ENCODE measurements at regions not wholly inside any gene's neighbourhood (a gene's known extent, or its start where the extent isn't known, plus 50 kb on each side); places are given as distances from the start of the nearest gene placed in this dataset.

DNA sequence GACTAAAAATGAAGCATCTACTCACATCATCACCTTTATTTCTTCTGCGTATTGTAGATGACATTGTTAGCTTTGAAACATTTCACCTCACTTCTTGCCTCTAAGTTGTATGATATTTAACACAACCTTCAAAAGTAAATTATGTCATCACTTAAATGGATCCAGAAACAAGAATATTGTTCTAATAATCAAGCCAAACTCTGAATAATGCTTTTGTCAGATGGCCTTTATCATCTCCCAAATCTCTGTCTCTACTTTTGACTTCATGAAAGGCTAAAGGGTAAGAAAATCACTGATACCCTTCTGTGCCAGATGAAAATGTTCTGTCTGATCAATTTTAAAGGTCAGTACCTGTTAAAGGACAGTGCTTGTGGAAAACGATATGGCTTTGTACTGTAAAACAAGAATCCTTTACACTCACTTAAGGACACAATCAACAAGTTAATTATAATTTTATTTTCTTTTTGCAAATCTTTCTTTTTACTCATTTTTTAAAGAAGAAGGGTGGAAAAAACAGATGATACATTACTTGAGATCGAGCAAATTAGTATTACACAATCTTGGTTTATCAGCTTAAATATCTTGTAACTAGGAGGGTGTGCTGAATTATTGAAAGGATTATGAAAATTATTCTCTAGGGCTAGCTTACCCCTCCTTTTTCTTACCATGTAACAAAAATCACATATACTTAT is 309.4 kb upstream of the IGFBP3 start:
- FAIRE-seq = peak; percentile 26
- no peaks in the 10 kb centered on the region for H3K9me3 Mint-ChIP-seq (ENCODE audit: unreplicated experiment)
- H3K36me3 Mint-ChIP-seq (ENCODE audit: low read depth, unreplicated experiment) = no peaks in the 10 kb centered on the region
- Histone ChIP-seq H3K27me3 (ENCODE audit: insufficient read depth, low read length) (no peaks in the 10 kb centered on the region), H3K36me3 (ENCODE audit: insufficient read depth, low read length) (no peaks in the 10 kb centered on the region), H3K79me2 (ENCODE audit: insufficient read depth, low read length) (no peaks in the 10 kb centered on the region), H3K4me3 (ENCODE audit: insufficient read depth, low read depth, low read length) (no peak overlapping the region), H4K20me1 (ENCODE audit: insufficient read depth, low read length) (no peaks in the 10 kb centered on the region), H3K27ac (ENCODE audit: low read depth, low read length) (peak overlapping the region; percentile 76), H3K9me3 (ENCODE audit: insufficient read depth, low read depth, low read length) (no peaks in the 10 kb centered on the region), H2AFZ (ENCODE audit: low read depth, low read length) (no peak overlapping the region), H3K4me1 (ENCODE audit: insufficient read depth, low read length) (peaks cover 13% of the 10 kb centered on the region), H3K4me2 (ENCODE audit: low read length) (peak overlapping the region; percentile 27), H3K9ac (ENCODE audit: low read length) (no peak overlapping the region)
- no peak for DNase-seq (ENCODE audit: low read depth)
- TF ChIP-seq, protein P1, sequence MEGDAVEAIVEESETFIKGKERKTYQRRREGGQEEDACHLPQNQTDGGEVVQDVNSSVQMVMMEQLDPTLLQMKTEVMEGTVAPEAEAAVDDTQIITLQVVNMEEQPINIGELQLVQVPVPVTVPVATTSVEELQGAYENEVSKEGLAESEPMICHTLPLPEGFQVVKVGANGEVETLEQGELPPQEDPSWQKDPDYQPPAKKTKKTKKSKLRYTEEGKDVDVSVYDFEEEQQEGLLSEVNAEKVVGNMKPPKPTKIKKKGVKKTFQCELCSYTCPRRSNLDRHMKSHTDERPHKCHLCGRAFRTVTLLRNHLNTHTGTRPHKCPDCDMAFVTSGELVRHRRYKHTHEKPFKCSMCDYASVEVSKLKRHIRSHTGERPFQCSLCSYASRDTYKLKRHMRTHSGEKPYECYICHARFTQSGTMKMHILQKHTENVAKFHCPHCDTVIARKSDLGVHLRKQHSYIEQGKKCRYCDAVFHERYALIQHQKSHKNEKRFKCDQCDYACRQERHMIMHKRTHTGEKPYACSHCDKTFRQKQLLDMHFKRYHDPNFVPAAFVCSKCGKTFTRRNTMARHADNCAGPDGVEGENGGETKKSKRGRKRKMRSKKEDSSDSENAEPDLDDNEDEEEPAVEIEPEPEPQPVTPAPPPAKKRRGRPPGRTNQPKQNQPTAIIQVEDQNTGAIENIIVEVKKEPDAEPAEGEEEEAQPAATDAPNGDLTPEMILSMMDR (IDR thresholded peaks at IDR 0.05; ENCODE audit: insufficient read depth, low read depth, low read length) = no peak
- TF ChIP-seq EZH2 (IDR thresholded peaks at IDR 0.05; ENCODE audit: insufficient read depth, low read length) = no peak
- H3K4me3 Mint-ChIP-seq (ENCODE audit: unreplicated experiment) = no peak overlapping the region
- H3K4me1 Mint-ChIP-seq (ENCODE audit: low read depth, unreplicated experiment) = peaks cover 36% of the 10 kb centered on the region
- peak overlapping the region; percentile 88 for H3K27ac Mint-ChIP-seq (ENCODE audit: unreplicated experiment)
- no peaks in the 10 kb centered on the region for H3K27me3 Mint-ChIP-seq (ENCODE audit: low read depth, unreplicated experiment)

DNA sequence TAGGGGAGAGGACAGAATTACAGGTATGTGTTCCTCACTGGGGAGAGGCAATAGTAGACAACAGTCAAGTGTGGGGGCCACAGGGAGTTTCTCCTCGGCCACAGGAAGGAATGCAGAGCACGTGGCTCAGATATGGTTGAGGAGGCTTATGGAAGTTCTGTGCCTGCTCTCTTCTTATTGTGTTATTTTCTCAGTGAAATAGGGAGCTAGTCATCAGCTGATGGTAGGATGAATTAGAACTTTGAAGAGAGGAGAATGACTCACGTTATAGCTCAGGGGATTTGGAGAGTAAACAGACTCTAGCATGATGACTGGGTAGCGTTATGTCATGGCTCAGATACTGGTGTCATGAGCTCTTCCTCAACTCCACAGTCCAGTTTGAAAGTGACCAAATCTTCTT is 308.3 kb upstream of the IGFBP3 start:
- Histone ChIP-seq H4K20me1 (ENCODE audit: insufficient read depth, low read length) (no peaks in the 10 kb centered on the region), H3K4me3 (ENCODE audit: insufficient read depth, low read depth, low read length) (no peak overlapping the region), H3K4me1 (ENCODE audit: insufficient read depth, low read length) (peaks cover 13% of the 10 kb centered on the region), H3K9me3 (ENCODE audit: insufficient read depth, low read depth, low read length) (no peaks in the 10 kb centered on the region), H3K79me2 (ENCODE audit: insufficient read depth, low read length) (no peaks in the 10 kb centered on the region), H3K27me3 (ENCODE audit: insufficient read depth, low read length) (no peaks in the 10 kb centered on the region), H3K36me3 (ENCODE audit: insufficient read depth, low read length) (no peaks in the 10 kb centered on the region), H2AFZ (ENCODE audit: low read depth, low read length) (no peak overlapping the region), H3K4me2 (ENCODE audit: low read length) (no peak overlapping the region), H3K27ac (ENCODE audit: low read depth, low read length) (peak overlapping the region; percentile 55), H3K9ac (ENCODE audit: low read length) (no peak overlapping the region)
- Mint-ChIP-seq H3K9me3 (ENCODE audit: unreplicated experiment) (no peaks in the 10 kb centered on the region), H3K27me3 (ENCODE audit: low read depth, unreplicated experiment) (no peaks in the 10 kb centered on the region), H3K4me3 (ENCODE audit: unreplicated experiment) (no peak overlapping the region), H3K27ac (ENCODE audit: unreplicated experiment) (peak overlapping the region; percentile 58), H3K36me3 (ENCODE audit: low read depth, unreplicated experiment) (no peaks in the 10 kb centered on the region), H3K4me1 (ENCODE audit: low read depth, unreplicated experiment) (peaks cover 43% of the 10 kb centered on the region)
- DNase-seq (ENCODE audit: low read depth) (peak; percentile 85), FAIRE-seq (peak; percentile 85)
- TF ChIP-seq, protein P1 (IDR thresholded peaks at IDR 0.05; ENCODE audit: insufficient read depth, low read depth, low read length) = no peak
- no peak for TF ChIP-seq EZH2 (IDR thresholded peaks at IDR 0.05; ENCODE audit: insufficient read depth, low read length)

DNA sequence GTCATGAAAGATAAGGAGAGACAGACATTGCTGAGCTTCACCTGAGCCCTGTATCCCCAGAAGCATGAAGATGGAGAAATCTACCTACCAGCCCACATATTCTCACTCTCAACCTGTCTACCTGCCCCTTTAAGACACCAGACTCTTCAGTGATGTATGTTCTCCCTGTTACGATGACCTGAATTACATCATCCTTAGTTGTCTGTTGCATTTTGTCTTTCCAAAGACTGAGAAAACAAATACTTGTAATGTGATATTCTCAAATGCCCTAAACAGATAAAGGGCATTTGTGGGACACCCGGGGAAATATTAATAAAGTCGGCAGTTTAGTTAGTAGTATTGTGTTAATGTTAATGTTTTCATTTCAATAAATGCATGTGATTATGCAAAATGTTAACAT is 305.8 kb upstream of the IGFBP3 start:
- H3K36me3 ChIP-seq (ENCODE audit: insufficient read depth, low read length) = no peaks in the 10 kb centered on the region
- peaks cover 43% of the 10 kb centered on the region for H3K4me1 Mint-ChIP-seq (ENCODE audit: low read depth, unreplicated experiment)
- no peaks in the 10 kb centered on the region for H3K36me3 Mint-ChIP-seq (ENCODE audit: low read depth, unreplicated experiment)
- no peaks in the 10 kb centered on the region for H3K79me2 ChIP-seq (ENCODE audit: insufficient read depth, low read length)
- no peak overlapping the region for H3K27ac ChIP-seq (ENCODE audit: low read depth, low read length)
- no peak for TF ChIP-seq EZH2 (IDR thresholded peaks at IDR 0.05; ENCODE audit: insufficient read depth, low read length)
- TF ChIP-seq, protein P1 (IDR thresholded peaks at IDR 0.05; ENCODE audit: insufficient read depth, low read depth, low read length) = no peak
- FAIRE-seq = no peak
- no peaks in the 10 kb centered on the region for H3K27me3 ChIP-seq (ENCODE audit: insufficient read depth, low read length)
- no peak overlapping the region for H2AFZ ChIP-seq (ENCODE audit: low read depth, low read length)
- peaks cover 13% of the 10 kb centered on the region for H3K4me1 ChIP-seq (ENCODE audit: insufficient read depth, low read length)
- no peak overlapping the region for H3K4me3 ChIP-seq (ENCODE audit: insufficient read depth, low read depth, low read length)
- H3K27me3 Mint-ChIP-seq (ENCODE audit: low read depth, unreplicated experiment) = no peaks in the 10 kb centered on the region
- no peak overlapping the region for H3K4me3 Mint-ChIP-seq (ENCODE audit: unreplicated experiment)
- no peak overlapping the region for H3K4me2 ChIP-seq (ENCODE audit: low read length)
- no peak for DNase-seq (ENCODE audit: low read depth)
- H3K9ac ChIP-seq (ENCODE audit: low read length) = no peak overlapping the region
- no peak overlapping the region for H3K27ac Mint-ChIP-seq (ENCODE audit: unreplicated experiment)
- no peaks in the 10 kb centered on the region for H4K20me1 ChIP-seq (ENCODE audit: insufficient read depth, low read length)
- H3K9me3 ChIP-seq (ENCODE audit: insufficient read depth, low read depth, low read length) = no peaks in the 10 kb centered on the region
- H3K9me3 Mint-ChIP-seq (ENCODE audit: unreplicated experiment) = no peaks in the 10 kb centered on the region
